Omental fat pad (tissue), 3 donors: ENCODE measurements at regions not wholly inside any gene's neighbourhood (a gene's known extent, or its start where the extent isn't known, plus 50 kb on each side); places are given as distances from the start of the nearest gene placed in this dataset.
"Not testable (repeated sequence)": the region's sequence is repeated elsewhere in the genome, so short reads cannot be mapped to it uniquely, and the experiment has no call there.

Source experiments
- ATAC-seq: fragments of 150-250 bp; one replicate; pipeline ENCODE4 v1.9.1; 2016; ENCODE audit warnings: mild to moderate bottlenecking, moderate library complexity; ENCODE audit not compliant: low FRiP score
- DNase-seq: peaks from one replicate; pipeline ENCODE4 v3.0.0-alpha.2; 2019; ENCODE audit warnings: low spot score
- CTCF ChIP-seq, 3 donors: fragments of 450-650 bp; IDR thresholded peaks; one replicate each; pipeline ENCODE4 v1.5.1; 2016 to 2017; ENCODE audit warnings: antibody characterized with exemption in 3 of 3, mild to moderate bottlenecking in 3 of 3, moderate library complexity in 2 of 3

- no peak for ATAC-seq
- TF ChIP-seq CTCF (IDR thresholded peaks at IDR 0.05), result no peak
- DNase-seq, result no peak
Measured at GRCh38 chr4:153099391-153100140, 104.7 kb upstream of the TRIM2 start.

- DNase-seq, ATAC-seq: not testable (repeated sequence)
Measured at GRCh38 chr4:153106736-153107135, 97.5 kb upstream of the TRIM2 start.

- DNase-seq (no peak), ATAC-seq (no peak)
- TF ChIP-seq CTCF (IDR thresholded peaks at IDR 0.05), result no peak
Measured at GRCh38 chr4:153107246-153107645, 97.0 kb upstream of the TRIM2 start.

- no peak for DNase-seq
- TF ChIP-seq CTCF (IDR thresholded peaks at IDR 0.05), result no peak
- ATAC-seq, result no peak
Measured at GRCh38 chr4:153109296-153109849, 94.9 kb upstream of the TRIM2 start.

GRCh38 chr4:153110739-153111138, 93.5 kb upstream of the TRIM2 start:
- DNase-seq, result no peak
- no peak for TF ChIP-seq CTCF (IDR thresholded peaks at IDR 0.05)
- ATAC-seq, result no peak

GRCh38 chr4:153111426-153112040, 92.7 kb upstream of the TRIM2 start:
- DNase-seq, result no peak
- no peak for ATAC-seq
- TF ChIP-seq CTCF (IDR thresholded peaks at IDR 0.05), result no peak

GRCh38 chr4:153112041-153112441, 92.2 kb upstream of the TRIM2 start:
- DNase-seq, result no peak
- ATAC-seq, result no peak
- TF ChIP-seq CTCF (IDR thresholded peaks at IDR 0.05), result no peak
